ENCODE measurements at regions not wholly inside any gene's neighbourhood (a gene's known extent, or its start where the extent isn't known, plus 50 kb on each side); places are given as distances from the start of the nearest gene placed in this dataset.
"Not testable (repeated sequence)": the region's sequence is repeated elsewhere in the genome, so short reads cannot be mapped to it uniquely, and the experiment has no call there.

DNA sequence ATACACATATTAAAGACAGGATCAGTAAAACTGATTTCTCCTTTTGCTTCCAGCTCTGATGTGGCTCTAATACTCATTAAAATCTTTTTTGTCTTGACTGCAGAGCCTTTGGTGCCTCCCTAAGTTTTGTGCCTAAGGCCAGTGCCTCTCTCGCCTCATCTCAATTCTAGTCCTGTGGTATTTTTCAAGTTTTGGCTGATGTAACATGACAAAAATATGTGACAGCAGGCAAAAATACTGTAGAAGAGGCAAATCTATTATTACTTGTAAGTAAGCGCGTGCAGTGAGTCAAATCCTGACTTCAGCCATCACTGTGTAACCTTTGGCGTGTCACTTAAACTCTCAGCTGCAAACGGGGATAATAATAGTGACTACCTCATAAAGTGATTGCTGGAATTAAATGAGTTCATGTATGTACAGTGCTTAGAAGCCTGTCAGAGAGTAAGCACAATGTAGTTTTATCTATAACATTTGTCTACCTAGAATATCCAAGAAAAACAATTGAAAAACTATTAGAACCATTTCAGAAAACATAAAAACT is 74.0 kb downstream of the MAB21L3 start:
- ChIA-PET POLR2A (no interaction called here), CTCF (interaction anchor here (1.4 kb wide), 1 partner anchor 17 kb away, joined by 3 read pairs; no protein-coding TSS in a partner anchor)

GRCh38 chr1:116189481-116189880 is 78.3 kb downstream of the MAB21L3 start:
- Mint-ChIP-seq H3K36me3 (ENCODE audit: low read depth) (no peaks in the 10 kb centered on the region), H3K27me3 (no peaks in the 10 kb centered on the region), H3K4me1 (no peaks in the 10 kb centered on the region), H3K4me3 (no peak overlapping the region), H3K27ac (no peak overlapping the region), H3K9me3 (no peaks in the 10 kb centered on the region)
- DNase-seq = no peak
- CTCF ChIA-PET = no interaction called here
- POLR2A ChIA-PET = no interaction called here

More for the DNA sequence above, 74.0 kb downstream of the MAB21L3 start:
- Mint-ChIP-seq H3K4me1 (no peaks in the 10 kb centered on the region), H3K36me3 (ENCODE audit: low read depth) (no peaks in the 10 kb centered on the region), H3K4me3 (no peak overlapping the region), H3K27ac (no peak overlapping the region), H3K27me3 (peaks cover 9% of the 10 kb centered on the region), H3K9me3 (no peaks in the 10 kb centered on the region)
- no peak for DNase-seq

DNA sequence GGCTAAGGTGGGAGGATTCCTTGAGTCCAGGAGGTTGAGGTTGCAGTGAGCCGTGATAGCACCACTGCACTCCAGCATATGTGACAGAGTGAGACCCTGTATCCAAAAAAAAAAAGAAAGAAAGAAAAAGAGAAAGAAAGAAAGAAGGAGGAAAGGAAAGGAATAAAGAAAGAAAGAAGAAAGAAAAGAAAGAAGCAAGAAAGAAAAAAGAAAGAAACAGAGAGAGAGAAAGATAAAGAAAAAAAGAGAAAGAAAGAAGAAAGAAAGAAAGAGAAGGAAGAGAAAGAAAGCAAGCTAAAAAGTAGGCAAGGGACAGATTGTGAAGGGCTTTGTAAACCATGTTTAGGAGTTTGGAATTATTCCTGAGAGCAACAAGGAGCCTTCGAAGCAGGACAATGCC is 80.1 kb downstream of the MAB21L3 start:
- no peaks in the 10 kb centered on the region for H3K27me3 Mint-ChIP-seq
- POLR2A ChIA-PET = no interaction called here
- H3K27ac Mint-ChIP-seq = no peak overlapping the region
- no peak overlapping the region for H3K4me3 Mint-ChIP-seq
- no peak for DNase-seq
- H3K36me3 Mint-ChIP-seq (ENCODE audit: low read depth) = no peaks in the 10 kb centered on the region
- H3K9me3 Mint-ChIP-seq = no peaks in the 10 kb centered on the region
- CTCF ChIA-PET = interaction anchor here (1.8 kb wide), 1 partner anchor 40 kb away, joined by 4 read pairs; no protein-coding TSS in a partner anchor
- H3K4me1 Mint-ChIP-seq = no peaks in the 10 kb centered on the region

DNA sequence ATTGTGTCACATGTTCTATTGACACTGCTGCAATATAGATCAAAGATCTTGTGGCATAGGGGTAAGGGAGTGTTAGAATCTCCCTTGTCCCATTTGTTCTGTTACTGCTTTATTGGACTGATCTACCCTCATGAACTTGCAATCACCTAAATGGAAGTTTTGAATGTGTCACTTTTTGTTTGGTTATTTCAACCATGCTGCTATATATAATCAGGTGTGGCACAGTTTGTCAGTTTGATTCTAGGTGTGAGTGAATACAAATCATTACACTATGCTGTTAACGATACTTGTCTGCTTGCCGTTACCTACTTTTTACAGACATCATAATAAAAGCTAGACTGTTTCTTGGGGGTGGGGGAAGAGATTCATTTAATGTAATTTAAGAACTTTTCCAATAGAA is 82.6 kb downstream of the MAB21L3 start:
- Mint-ChIP-seq H3K27ac (no peak overlapping the region), H3K4me3 (no peak overlapping the region), H3K9me3 (no peaks in the 10 kb centered on the region), H3K36me3 (ENCODE audit: low read depth) (no peaks in the 10 kb centered on the region), H3K4me1 (no peaks in the 10 kb centered on the region), H3K27me3 (no peaks in the 10 kb centered on the region)
- POLR2A ChIA-PET = no interaction called here
- CTCF ChIA-PET = interaction anchor here (1.2 kb wide), 1 partner anchor 292 kb away, joined by 4 read pairs; no protein-coding TSS in a partner anchor
- DNase-seq = no peak

DNA sequence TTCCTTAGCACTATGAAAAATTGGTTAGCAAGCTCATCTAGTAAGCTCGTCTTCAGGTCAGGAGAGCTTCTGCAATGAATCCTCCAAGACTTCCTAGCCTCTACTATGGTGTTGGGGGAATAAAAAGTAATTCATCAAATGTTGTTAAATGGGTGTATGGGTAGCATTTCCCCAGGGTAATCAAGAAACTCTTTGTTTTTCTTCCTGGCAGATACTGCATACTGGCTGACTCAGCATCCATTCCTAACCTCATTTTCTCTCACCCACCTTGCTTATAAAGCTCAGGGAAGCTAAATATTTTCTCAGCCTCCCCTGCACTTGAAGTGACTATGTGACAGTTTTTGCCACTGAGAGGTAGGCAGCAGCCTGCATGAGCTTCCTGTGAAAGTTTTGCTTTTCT is 83.4 kb downstream of the MAB21L3 start:
- Mint-ChIP-seq H3K27ac (no peak overlapping the region), H3K4me1 (no peaks in the 10 kb centered on the region), H3K36me3 (ENCODE audit: low read depth) (no peaks in the 10 kb centered on the region), H3K4me3 (no peak overlapping the region), H3K9me3 (no peaks in the 10 kb centered on the region), H3K27me3 (peaks cover 6% of the 10 kb centered on the region)
- DNase-seq = no peak
- CTCF ChIA-PET = interaction anchor here (1.2 kb wide), 1 partner anchor 291 kb away, joined by 4 read pairs; no protein-coding TSS in a partner anchor
- POLR2A ChIA-PET = no interaction called here

DNA sequence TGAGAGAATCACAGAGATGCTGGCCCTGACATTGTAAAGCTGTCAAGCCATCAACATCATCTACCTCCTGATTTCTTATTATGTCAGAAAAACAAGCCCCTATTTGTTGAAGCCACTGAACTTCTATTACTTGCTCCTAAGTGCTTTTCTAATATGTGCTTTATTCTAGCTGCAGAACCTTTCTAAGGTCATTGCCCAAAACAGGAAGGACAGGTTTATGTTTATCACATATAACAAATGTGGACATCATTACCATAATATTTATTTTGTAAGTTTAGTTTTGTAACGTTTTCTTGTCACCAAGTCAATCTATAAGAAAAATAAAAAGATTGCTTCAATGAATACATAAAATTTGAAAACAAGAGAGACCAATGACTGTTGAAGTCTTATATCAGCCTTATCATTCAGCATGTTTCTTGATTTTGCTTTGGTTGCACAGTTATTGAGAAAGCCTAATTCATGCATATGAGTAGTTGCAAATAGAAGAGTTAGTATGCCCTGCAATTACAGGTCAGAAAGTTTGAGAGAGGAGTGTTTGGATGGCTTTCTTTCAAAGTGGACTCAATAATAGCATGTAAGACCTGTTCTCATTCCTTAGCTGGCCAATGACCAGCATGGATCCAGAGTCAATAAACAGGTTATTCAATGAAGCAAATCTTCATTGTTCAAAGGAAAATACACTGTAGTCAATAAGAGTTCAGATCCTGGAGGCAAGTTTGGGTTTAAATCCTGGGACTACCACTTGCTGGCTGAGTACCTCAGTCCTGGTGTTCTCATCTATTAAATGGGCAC is 84.1 kb downstream of the MAB21L3 start:
- ChIA-PET POLR2A (no interaction called here), CTCF (no interaction called here)
- H3K4me1 Mint-ChIP-seq = no peaks in the 10 kb centered on the region
- no peaks in the 10 kb centered on the region for H3K36me3 Mint-ChIP-seq (ENCODE audit: low read depth)
- peaks cover 7% of the 10 kb centered on the region for H3K27me3 Mint-ChIP-seq
- H3K9me3 Mint-ChIP-seq = no peaks in the 10 kb centered on the region
- H3K4me3 Mint-ChIP-seq = no peak overlapping the region
- H3K27ac Mint-ChIP-seq = no peak overlapping the region
- no peak for DNase-seq

GRCh38 chr1:116200343-116200742 is 89.1 kb downstream of the MAB21L3 start:
- CTCF ChIA-PET = interaction anchor here (0.7 kb wide), 1 partner anchor 285 kb away, joined by 3 read pairs; no protein-coding TSS in a partner anchor
- H3K27ac Mint-ChIP-seq; H3K4me1 Mint-ChIP-seq; H3K9me3 Mint-ChIP-seq; POLR2A ChIA-PET; H3K4me3 Mint-ChIP-seq; DNase-seq; H3K36me3 Mint-ChIP-seq (ENCODE audit: low read depth): not testable (repeated sequence)
- peaks cover 18% of the 10 kb centered on the region for H3K27me3 Mint-ChIP-seq

DNA sequence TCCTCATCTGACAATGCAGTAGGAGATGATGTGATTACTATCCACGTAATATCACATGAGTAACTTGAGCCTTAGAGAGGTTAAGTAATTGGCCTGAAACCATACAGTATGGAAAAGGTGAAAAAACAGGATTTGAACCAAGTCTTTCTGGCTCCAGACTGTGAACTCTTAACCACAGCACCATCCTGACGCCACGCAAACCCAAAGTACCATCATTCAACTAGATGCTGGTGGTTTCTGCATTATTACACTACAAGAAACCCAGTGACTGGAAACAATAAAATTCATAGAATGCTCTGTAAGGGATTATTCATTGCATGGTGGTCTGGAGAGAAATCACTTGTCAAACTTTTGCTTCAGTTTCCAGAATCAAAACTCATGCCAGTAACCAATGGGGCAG is 90.7 kb downstream of the MAB21L3 start:
- Mint-ChIP-seq H3K36me3 (ENCODE audit: low read depth) (no peaks in the 10 kb centered on the region), H3K9me3 (no peaks in the 10 kb centered on the region), H3K27me3 (peaks cover 18% of the 10 kb centered on the region), H3K27ac (no peak overlapping the region), H3K4me1 (no peaks in the 10 kb centered on the region), H3K4me3 (no peak overlapping the region)
- no peak for DNase-seq
- ChIA-PET CTCF (no interaction called here), POLR2A (no interaction called here)

DNA sequence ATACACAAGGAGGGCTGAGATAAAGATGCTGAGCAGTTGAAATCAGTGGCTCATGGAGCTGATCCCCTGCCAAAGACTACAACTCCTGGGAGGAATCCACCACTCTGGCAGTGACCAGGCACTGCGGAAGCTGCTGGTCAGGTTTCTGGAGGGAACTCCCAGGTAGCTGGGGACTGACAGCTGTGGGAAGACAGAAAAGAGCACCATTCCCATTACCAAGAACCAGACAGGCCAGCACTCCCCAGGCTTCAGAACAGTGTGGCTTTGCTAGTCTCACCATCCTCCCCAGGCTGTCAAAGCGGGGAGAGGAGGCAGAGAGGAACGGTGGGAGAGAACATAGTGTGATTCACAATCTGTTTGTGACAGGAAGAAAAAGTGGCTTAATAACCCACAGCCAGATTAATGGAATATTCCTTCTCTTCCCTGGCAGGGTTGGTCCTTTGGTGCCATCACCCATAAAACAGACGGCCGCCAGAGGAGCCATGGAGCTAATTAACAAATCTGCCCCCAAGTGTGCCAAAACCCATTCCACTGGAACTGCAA is 92.1 kb downstream of the MAB21L3 start:
- H3K27ac Mint-ChIP-seq = no peak overlapping the region
- DNase-seq = no peak
- H3K27me3 Mint-ChIP-seq = peaks cover 18% of the 10 kb centered on the region
- no peaks in the 10 kb centered on the region for H3K36me3 Mint-ChIP-seq (ENCODE audit: low read depth)
- no peaks in the 10 kb centered on the region for H3K9me3 Mint-ChIP-seq
- no peaks in the 10 kb centered on the region for H3K4me1 Mint-ChIP-seq
- ChIA-PET POLR2A (no interaction called here), CTCF (no interaction called here)
- H3K4me3 Mint-ChIP-seq = no peak overlapping the region

DNA sequence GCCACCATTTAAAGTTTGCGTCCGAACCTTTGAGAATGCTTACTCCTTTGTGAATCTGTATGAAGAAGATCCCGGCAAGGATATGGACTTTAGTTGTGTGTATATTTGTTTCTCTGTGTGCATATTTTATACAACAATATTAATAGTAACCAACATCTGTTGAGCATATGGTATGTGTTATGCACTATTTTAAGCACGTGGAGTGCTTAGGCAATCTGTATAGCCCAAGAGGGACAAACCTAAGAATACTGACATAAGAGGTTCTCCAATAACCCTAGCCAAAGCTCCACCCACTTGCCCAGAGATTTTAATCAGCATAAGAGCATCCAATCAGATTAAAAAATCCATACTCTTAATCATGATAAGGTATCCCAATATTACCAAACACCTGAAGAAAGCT is 92.7 kb downstream of the MAB21L3 start:
- DNase-seq = no peak
- Mint-ChIP-seq H3K4me1 (no peaks in the 10 kb centered on the region), H3K36me3 (ENCODE audit: low read depth) (no peaks in the 10 kb centered on the region), H3K27me3 (peaks cover 18% of the 10 kb centered on the region), H3K9me3 (no peaks in the 10 kb centered on the region), H3K27ac (no peak overlapping the region), H3K4me3 (no peak overlapping the region)
- ChIA-PET POLR2A (no interaction called here), CTCF (no interaction called here)

DNA sequence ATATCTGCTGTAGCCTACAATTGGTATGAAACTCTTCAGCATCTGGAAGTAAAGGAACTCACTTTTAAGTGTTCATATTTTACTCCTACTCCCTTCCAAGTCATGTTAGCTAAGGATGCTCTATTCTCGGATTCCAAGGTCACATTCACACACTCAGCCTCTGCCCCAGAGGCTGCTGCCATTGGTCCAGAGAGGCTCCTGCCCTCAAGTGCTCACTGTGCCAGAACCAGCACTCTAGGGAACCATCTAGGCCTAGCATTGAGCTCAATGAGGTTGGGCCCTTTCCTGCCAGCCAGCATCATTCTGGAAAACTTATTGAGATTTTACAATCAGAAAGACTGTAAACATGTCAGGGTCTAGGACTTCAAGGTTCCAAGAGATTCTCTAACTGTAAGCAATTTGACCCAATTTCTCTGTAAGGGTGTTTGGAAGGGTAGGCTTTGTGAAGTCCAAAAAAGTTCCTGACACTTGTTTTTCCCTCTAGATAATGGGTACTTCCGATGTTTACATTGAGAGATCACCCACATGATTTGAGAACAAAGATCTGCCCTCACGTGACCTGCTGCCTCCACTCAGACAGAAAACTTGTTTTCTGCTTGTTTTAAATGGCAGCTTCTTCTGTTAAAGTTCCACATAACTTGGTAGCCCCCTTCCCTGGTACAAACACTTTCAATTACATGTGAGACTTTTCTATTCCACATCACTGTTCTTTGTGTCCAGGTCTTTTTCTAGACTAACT is 94.9 kb downstream of the MAB21L3 start:
- DNase-seq = no peak
- CTCF ChIA-PET = interaction anchor here (0.9 kb wide), 1 partner anchor 293 kb away, joined by 4 read pairs; no protein-coding TSS in a partner anchor
- H3K36me3 Mint-ChIP-seq (ENCODE audit: low read depth) = no peaks in the 10 kb centered on the region
- no peaks in the 10 kb centered on the region for H3K4me1 Mint-ChIP-seq
- H3K27ac Mint-ChIP-seq = no peak overlapping the region
- POLR2A ChIA-PET = no interaction called here
- H3K27me3 Mint-ChIP-seq = peaks cover 9% of the 10 kb centered on the region
- no peaks in the 10 kb centered on the region for H3K9me3 Mint-ChIP-seq
- H3K4me3 Mint-ChIP-seq = no peak overlapping the region

DNA sequence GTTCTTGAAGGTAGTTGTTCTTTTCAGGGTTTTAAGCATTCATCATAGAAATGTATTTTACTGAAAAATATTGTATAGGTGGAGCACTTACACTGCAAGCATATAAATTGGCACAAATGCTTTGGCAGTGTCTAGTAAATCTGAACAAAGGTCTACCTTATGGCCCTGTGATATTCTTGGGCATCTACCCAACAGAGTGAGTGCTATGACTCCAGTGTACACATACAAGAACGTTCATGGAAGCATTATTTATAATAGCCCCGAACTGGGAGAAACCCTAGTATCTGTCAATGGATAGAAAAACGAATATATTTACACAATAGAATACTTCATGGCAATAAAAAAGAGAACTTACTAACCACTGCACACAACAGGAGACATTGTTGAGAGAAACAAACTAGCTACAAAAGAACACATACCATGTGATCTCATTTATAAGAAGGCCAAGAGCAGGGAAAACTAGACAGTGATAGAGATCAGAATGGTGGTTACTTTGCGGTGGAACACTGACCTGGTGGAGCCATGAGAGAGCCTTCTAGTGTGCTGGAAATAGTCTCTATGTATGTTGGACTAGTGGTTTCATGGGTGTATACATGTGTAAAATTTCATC is 96.0 kb downstream of the MAB21L3 start:
- H3K4me3 Mint-ChIP-seq = no peak overlapping the region
- H3K4me1 Mint-ChIP-seq = no peaks in the 10 kb centered on the region
- peaks cover 5% of the 10 kb centered on the region for H3K27me3 Mint-ChIP-seq
- POLR2A ChIA-PET = no interaction called here
- CTCF ChIA-PET = no interaction called here
- H3K27ac Mint-ChIP-seq = no peak overlapping the region
- no peaks in the 10 kb centered on the region for H3K9me3 Mint-ChIP-seq
- H3K36me3 Mint-ChIP-seq (ENCODE audit: low read depth) = no peaks in the 10 kb centered on the region
- no peak for DNase-seq

DNA sequence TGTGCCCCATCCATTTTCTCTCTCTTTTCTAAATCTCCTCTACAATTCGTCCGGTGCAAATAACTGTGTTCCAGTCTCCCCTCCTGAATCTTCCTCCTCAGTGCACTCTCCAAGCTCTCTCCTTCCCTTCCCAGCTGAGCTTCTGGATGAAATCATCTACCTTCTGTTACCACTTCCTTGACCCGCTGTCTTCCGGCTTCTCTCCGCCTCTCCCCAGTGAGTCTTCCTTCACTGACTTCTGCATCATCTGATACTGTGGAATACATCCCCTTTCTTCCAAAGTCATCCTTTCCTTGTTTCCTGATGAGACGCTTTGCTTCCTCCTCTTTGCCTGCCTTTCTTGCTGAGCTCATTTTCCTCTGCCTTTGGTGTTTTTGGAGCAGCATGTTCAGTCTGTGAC is 96.9 kb downstream of the MAB21L3 start:
- CTCF ChIA-PET = no interaction called here
- no peaks in the 10 kb centered on the region for H3K36me3 Mint-ChIP-seq (ENCODE audit: low read depth)
- no peak overlapping the region for H3K4me3 Mint-ChIP-seq
- no peaks in the 10 kb centered on the region for H3K9me3 Mint-ChIP-seq
- no peak for DNase-seq
- H3K27me3 Mint-ChIP-seq = peaks cover 5% of the 10 kb centered on the region
- H3K27ac Mint-ChIP-seq = no peak overlapping the region
- no peaks in the 10 kb centered on the region for H3K4me1 Mint-ChIP-seq
- POLR2A ChIA-PET = no interaction called here

Measured in activated CD4-positive, alpha-beta memory T cell treated with anti-CD3 and anti-CD28 coated beads, Interleukin-2, amount 10 ng/mL, durations not matched to agents 7 days and 5 days (primary cell).